HEK293 (cell line): ENCODE measurements at regions not wholly inside any gene's neighbourhood (a gene's known extent, or its start where the extent isn't known, plus 50 kb on each side); places are given as distances from the start of the nearest gene placed in this dataset.

ENCODE experiments used
- ZNF777 ChIP-seq: fragments of 450-650 bp; formaldehyde crosslinking; IDR thresholded peaks from 2 replicates; pipeline ENCODE4 v1.5.1; 2017; ENCODE audit warnings: missing biosample characterization, missing genetic modification characterization, borderline replicate concordance
- TF ChIP-seq, protein P1 (sequence below): fragments of 450-650 bp; formaldehyde crosslinking; IDR thresholded peaks from 2 replicates; pipeline ENCODE4 v1.5.1; 2016; ENCODE audit warnings: missing biosample characterization, missing genetic modification characterization

- TF ChIP-seq, protein P1, sequence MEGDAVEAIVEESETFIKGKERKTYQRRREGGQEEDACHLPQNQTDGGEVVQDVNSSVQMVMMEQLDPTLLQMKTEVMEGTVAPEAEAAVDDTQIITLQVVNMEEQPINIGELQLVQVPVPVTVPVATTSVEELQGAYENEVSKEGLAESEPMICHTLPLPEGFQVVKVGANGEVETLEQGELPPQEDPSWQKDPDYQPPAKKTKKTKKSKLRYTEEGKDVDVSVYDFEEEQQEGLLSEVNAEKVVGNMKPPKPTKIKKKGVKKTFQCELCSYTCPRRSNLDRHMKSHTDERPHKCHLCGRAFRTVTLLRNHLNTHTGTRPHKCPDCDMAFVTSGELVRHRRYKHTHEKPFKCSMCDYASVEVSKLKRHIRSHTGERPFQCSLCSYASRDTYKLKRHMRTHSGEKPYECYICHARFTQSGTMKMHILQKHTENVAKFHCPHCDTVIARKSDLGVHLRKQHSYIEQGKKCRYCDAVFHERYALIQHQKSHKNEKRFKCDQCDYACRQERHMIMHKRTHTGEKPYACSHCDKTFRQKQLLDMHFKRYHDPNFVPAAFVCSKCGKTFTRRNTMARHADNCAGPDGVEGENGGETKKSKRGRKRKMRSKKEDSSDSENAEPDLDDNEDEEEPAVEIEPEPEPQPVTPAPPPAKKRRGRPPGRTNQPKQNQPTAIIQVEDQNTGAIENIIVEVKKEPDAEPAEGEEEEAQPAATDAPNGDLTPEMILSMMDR (tag by site-specific recombination): no peak
- TF ChIP-seq ZNF777 (tag by site-specific recombination): no peak
Measured at GRCh38 chr2:173761603-173762119, 203.5 kb downstream of the SP3 start.
